NOMO-1 (cell line): ENCODE measurements at regions not wholly inside any gene's neighbourhood (a gene's known extent, or its start where the extent isn't known, plus 50 kb on each side); places are given as distances from the start of the nearest gene placed in this dataset.

Source experiments
- DNase-seq, 2 experiments: peaks; one replicate each; lab custom pipeline; 2025; ENCODE audit not compliant: unreplicated experiment in 2 of 2; lab: John Stamatoyannopoulos, UW

GRCh38 chr16:85319984-85320440 is 207.7 kb upstream of the CIBAR2 start:
- no peak for DNase-seq

GRCh38 chr16:85320677-85321385 is 208.6 kb upstream of the CIBAR2 start:
- no peak for DNase-seq

GRCh38 chr16:85321509-85322271 is 209.4 kb upstream of the CIBAR2 start:
- no peak for DNase-seq

- no peak for DNase-seq
Observed at GRCh38 chr16:85323230-85323960, 211.1 kb upstream of the CIBAR2 start.

- DNase-seq = no peak
Observed at GRCh38 chr16:85323961-85324253, 211.6 kb upstream of the CIBAR2 start.

GRCh38 chr16:85324488-85324887 is 212.2 kb upstream of the CIBAR2 start:
- DNase-seq = no peak

GRCh38 chr16:85326113-85326793 is 214.0 kb upstream of the CIBAR2 start:
- peak in 1 of 2 experiments; percentile 26 for DNase-seq

- no peak for DNase-seq
Observed at GRCh38 chr16:85326794-85327181, 214.5 kb upstream of the CIBAR2 start.

- DNase-seq = no peak
Observed at GRCh38 chr16:85327731-85328675, 215.7 kb upstream of the CIBAR2 start.

GRCh38 chr16:85328676-85329058 is 216.4 kb upstream of the CIBAR2 start:
- DNase-seq = no peak

- no peak for DNase-seq
Observed at GRCh38 chr16:85329059-85329812, 217.0 kb upstream of the CIBAR2 start.

- DNase-seq = no peak
Observed at GRCh38 chr16:85330006-85330693, 217.9 kb upstream of the CIBAR2 start.

GRCh38 chr16:85330694-85331188 is 218.5 kb upstream of the CIBAR2 start:
- peak; percentile 10 to 41 for DNase-seq

- DNase-seq = no peak
Observed at GRCh38 chr16:85331688-85332087, 219.4 kb upstream of the CIBAR2 start.

- DNase-seq = no peak
Observed at GRCh38 chr16:85332175-85332574, 219.9 kb upstream of the CIBAR2 start.

- DNase-seq = no peak
Observed at GRCh38 chr16:85333337-85333736, 221.1 kb upstream of the CIBAR2 start.

GRCh38 chr16:85333744-85334640 is 221.7 kb upstream of the CIBAR2 start:
- no peak for DNase-seq
